ENCODE measurements at regions not wholly inside any gene's neighbourhood (a gene's known extent, or its start where the extent isn't known, plus 50 kb on each side); places are given as distances from the start of the nearest gene placed in this dataset.
"Not testable (repeated sequence)": the region's sequence is repeated elsewhere in the genome, so short reads cannot be mapped to it uniquely, and the experiment has no call there.

DNA sequence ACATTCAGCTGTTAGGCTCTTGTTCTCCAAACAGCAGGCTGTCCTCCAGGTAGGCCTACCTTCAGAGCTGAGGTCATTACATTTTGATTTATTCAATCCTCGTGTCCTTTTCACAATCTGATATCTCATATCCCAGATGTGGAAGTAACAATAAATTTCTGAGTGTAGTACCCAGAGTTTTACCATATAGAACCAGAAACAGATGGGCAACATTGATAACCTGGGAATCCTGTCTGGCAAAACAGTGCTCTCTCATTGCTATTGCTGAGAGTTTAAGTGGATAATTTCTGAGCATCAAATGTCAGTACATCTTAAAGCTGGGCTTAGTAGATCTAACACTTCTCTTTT is 1007.8 kb downstream of the REEP3 start:
- no peak overlapping the region for H3K4me3 ChIP-seq (ENCODE audit: low read depth, low read length)
- no peak for DNase-seq (ENCODE audit: low read depth)

DNA sequence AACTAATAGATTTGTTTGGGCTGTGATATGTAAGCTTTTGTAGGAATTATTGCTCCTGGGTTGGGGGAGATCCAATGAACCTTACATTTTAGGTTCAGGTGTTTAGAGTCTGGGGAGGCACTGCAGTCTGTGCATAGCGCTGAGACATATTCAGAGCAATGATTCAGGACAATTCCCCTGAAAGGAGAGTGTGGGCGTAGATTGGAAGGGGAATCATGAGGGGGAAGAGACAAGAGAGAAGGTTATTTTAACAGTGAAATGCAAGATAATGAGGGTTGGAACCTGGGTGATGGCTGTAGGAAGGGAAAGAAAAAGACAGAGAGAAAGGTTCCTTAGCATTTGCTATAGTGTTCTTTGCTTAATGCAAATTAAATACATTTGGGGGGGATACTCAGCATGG is 1013.4 kb downstream of the REEP3 start:
- no peak overlapping the region for H3K4me3 ChIP-seq (ENCODE audit: low read depth, low read length)
- no peak for DNase-seq (ENCODE audit: low read depth)

DNA sequence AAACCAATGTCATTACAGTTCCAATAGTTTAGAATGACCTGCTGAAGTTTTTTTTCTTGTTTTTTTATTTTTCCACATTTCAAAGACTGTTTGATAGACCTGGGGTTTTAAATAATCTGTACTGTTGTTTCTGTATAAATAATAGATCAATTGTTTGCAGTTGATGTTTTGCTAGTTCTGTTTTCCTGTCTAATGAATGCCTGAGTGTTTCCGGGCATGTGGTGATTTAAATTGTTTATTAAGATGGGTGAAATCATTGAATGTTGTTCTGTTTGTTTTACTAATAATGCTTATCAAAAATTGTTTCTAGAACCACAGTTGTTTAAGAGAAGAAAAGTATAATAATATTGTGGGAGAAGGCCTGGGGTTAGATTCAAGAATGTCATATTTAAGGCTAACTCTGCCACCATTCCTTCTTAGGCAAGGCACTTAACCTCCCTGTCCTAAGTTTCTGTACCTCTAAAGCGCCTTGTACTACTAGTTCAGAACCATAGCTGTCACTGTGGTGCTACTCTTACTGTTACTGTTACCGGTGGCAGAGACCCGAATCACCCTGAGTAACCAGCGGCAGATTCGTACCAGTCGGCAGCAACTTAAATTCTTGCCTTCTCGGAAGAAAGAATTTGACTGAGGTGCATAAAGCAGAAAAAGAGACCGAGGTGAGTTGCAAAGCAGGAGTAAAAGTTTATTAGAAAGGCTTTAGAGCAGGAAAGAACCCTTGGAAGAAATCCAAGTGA is 1014.1 kb downstream of the REEP3 start:
- H3K4me3 ChIP-seq (ENCODE audit: low read depth, low read length), result no peak overlapping the region
- DNase-seq (ENCODE audit: low read depth), result no peak

DNA sequence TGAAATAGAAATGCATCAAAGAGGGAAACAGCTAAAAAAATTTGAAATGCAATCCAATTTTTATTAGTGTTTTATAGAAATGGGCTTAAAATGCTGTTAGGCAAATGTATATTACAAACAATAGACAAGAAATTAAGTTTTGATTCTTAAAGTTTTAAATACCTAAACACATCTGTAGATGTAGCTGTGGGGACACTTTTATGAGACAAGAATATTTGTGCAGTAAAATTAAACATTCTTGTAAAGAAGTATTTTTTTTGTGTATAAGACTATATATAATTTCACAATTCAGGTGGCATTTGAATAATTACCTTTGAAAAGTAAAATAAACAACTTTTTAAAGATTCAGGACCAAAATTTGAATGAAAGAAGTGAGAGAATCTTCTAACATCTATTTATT is 1015.9 kb downstream of the REEP3 start:
- no peak overlapping the region for H3K4me3 ChIP-seq (ENCODE audit: low read depth, low read length)
- no peak for DNase-seq (ENCODE audit: low read depth)

DNA sequence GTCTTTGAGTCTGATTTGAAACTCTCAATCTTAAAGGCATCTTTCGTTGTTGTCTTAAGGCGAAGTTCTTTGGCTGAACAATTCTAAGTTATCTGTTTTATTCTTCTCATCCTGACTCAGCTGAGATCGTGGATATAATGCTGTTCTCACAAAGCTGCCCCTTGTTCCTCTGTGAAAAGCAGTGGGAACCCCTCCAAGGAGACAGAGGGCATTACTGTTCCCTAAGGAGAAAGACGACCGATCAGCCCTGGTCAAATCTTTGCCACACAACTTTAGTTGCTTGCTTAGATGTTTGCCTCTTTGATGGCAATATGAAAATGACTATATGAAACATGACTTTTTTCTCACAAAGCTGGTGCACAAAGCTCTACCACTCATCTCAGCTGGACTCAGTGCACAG is 1016.7 kb downstream of the REEP3 start:
- no peak overlapping the region for H3K4me3 ChIP-seq (ENCODE audit: low read depth, low read length)
- no peak for DNase-seq (ENCODE audit: low read depth)

DNA sequence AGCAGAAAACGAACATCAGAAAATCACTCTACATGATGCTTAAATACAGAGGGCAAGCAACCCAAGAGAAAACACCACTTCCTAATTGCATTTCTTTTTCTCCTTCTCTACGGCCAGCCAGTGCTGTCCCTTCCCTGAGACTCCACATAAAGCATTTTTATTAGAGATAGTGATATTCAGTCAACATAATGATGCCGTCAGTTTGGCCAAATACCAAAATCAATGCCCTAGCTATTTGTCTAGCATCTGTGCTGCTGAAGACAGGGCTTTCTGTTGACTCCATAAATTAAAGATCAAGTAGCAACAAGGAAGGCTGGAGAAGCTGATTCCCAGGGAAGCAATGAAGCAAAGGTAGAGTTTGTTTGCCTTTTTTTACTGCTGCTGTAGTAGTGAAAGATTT is 1024.9 kb downstream of the REEP3 start:
- DNase-seq (ENCODE audit: low read depth), result no peak
- H3K4me3 ChIP-seq (ENCODE audit: low read depth, low read length), result no peak overlapping the region

DNA sequence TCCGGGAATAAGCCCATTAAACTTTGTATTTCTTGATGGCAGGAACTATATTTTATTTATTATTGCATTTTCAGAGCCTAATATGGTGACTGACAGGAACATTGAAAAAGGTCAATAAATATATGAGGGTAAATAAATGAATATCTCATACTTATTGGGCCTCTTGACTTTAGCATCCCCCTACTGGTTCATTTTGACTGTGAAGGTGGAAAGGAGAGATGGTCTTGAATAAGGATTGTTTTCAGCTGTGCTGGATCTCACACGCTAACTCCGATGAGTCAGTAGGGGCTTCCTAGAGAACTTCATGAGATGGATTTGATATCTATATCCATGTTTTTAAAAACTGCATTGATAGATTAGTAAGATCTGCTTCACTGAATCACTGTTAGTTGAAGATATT is 1026.0 kb downstream of the REEP3 start:
- no peak overlapping the region for H3K4me3 ChIP-seq (ENCODE audit: low read depth, low read length)
- no peak for DNase-seq (ENCODE audit: low read depth)

DNA sequence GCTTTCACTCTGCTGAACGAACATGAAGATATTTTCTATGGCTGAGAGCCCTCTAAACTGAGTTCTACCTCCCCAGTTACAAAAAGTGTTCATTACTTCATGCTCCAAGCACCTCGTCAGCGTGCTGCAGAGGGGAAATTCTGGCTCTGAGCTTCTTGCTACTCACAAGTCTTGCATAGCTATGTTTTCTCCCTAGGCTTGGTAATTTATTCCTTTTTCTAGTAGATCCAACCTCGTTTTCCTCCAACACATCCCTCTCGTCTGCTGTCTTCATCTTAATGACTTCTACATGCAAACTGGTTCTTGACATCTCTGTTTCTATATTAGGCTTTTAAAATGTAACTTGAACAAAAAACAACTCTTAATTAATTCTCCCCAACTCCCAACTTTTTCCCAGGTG is 1034.5 kb downstream of the REEP3 start:
- H3K4me3 ChIP-seq (ENCODE audit: low read depth, low read length), result no peak overlapping the region
- no peak for DNase-seq (ENCODE audit: low read depth)

DNA sequence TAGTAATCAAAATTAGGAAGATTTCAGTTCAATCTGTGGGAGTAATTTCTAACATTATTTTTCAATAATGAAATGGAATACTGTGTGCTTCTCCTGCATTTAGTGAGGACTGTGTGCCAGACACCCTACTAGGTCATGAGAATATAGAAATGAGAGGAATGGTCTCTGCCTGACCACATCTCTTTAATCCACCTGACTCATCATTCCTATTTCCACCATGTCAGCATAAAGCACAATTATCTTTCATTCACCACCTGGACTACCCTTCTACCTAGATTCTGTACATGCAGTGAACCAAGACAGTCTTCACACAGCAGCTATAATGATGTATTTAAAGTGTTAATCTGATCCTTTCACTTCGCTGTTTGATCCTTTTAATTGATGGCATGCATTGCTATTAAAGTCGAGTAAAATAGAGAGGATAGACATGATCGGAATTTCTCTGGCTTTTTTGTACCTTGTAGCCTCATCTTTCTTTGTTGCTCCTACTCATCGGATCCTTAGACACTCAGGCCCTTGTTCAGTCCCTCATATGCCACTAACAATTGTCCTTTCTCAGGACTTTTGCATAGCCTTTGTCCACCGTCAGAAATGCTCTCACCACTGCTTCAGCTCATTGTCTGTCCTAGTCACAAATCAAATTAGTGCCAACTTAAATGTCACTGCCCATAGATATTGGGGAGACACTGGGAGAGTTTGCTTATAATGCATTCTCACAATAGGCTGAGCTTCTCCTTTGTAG is 1037.1 kb downstream of the REEP3 start:
- no peak for DNase-seq (ENCODE audit: low read depth)
- H3K4me3 ChIP-seq (ENCODE audit: low read depth, low read length), result no peak overlapping the region

DNA sequence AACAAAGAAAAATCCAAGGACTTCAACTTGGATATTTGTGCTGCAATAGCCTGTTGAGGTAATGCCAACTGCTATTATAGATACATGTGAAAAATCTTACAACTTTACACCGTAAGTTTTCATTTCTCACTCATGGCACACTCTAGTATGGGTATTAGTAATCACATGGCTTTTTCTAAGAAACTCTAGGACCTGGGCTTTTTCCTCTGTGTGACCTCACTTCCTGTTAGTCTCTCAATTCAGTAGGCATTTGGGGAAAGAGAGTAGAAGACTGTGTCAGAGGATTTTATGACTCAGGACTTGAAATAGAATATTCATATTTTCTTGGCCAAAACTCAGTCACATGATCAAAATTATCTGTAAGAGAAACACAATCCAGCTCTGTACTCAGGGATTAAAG is 1049.9 kb downstream of the REEP3 start:
- H3K4me3 ChIP-seq (ENCODE audit: low read depth, low read length), result no peak overlapping the region
- DNase-seq (ENCODE audit: low read depth), result no peak

DNA sequence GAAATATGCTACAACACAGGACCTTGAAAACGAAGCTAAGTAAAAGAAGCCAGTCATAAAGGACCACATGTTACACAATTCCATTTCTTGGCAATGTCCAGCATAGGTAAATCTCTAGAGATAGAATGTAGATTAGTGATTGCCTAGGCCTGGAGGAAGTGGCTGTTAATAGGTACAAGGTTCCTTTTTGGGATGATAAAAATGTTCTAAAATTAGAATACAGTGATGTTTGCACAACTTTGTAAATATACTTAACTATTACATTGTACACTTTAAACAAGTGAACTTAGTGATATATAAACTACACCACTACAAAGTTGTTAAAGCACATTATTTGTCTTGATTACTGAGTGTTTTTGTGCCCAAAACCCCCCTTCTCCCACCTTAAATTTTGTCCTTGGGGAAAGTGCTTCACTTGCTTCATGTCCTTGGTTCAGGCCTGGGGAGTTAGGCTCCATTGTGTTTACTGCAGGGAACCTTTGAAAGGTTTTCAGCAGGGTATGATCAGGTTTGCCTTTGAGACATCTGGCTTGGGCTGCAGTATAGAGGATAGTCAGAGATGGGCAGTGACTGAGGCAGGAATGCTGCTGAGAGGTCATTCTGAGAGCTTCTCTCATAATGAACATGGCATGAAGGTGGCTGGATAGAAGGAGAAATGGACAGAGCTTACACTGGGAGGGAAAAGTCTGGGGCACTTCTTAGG is 1052.6 kb downstream of the REEP3 start:
- DNase-seq (ENCODE audit: low read depth), result no peak
- H3K4me3 ChIP-seq (ENCODE audit: low read depth, low read length), result no peak overlapping the region

DNA sequence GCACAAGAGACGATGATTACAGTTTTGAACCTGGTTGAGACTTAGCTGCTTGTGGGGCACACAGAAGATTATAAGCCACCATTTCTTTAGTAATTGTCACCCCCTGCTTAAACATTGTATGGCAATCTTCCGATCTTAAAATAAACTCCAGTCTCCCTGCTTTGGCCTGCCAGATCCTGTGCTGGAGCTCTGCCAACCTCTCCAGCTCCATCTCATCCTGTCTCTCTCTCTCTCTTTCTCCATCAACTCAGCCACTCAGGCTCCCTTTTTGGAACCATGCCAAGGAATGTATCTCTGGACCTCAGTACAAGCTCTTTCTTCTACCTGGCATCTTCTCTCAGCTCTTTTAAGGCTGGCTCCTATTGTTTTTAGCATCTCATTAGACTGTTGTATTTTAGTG is 1053.2 kb downstream of the REEP3 start:
- H3K4me3 ChIP-seq (ENCODE audit: low read depth, low read length), result no peak overlapping the region
- no peak for DNase-seq (ENCODE audit: low read depth)

DNA sequence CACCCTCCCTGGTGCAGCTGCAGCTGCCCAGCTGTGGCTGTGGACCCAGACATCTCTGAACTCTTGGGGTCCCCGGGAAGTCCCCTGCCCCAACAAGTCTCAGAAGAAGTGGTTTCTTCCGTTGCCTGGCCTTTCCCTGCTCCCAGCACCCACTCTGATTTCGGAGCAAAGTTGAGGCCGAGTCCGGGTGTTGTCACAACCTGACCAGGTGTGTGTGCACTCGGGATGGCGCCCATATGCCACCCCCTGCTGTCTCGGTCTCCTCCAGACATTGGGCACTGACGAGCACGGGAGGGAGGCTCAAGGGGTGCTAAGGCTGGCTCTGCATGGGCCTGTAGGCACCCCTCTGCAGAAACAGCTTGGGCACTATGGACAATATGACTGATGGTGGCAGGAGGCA is 1055.3 kb downstream of the REEP3 start:
- no peak overlapping the region for H3K4me3 ChIP-seq (ENCODE audit: low read depth, low read length)
- no peak for DNase-seq (ENCODE audit: low read depth)

DNA sequence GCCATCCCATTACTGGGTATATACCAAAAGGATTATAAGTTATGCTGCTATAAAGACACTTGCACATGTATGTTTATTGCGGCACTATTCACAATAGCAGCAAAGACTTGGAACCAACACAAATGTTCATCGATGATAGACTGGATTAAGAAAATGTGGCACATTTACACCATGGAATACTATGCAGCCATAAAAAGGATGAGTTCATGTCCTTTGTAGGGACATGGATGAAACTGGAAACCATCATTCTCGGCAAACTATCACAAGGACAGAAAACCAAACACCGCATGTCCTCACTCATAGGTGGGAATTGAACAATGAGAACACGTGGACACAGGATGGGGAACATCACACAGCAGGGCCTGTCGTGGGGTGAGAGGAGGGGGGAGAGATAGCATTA is 1057.6 kb downstream of the REEP3 start:
- DNase-seq (ENCODE audit: low read depth); H3K4me3 ChIP-seq (ENCODE audit: low read depth, low read length): not testable (repeated sequence)

DNA sequence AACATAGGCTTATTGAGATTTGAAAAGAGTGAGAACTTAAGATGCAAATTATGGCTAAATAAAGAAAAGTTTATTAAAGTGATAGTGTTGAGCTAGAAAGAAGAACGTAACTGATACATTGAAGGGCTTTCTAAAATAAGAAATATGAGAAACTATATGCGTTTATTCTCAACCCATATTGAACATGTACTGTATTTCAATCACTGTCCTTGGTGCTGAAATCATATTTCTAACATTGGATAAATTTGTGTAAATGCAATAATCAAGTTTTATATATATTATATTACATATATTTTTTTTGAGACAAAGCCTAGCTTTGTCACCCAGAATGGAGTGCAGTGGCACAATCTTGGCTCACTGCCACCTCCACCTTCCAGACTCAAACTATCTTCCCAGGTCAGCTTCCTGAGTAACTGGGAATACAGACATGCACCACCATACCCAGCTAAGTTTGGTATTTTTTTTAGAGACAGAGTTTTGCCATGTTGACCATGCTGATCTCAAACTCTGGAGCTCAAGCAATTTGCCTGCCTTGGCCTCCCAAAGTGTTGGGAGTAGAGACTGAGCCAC is 1065.8 kb downstream of the REEP3 start:
- no peak overlapping the region for H3K4me3 ChIP-seq (ENCODE audit: low read depth, low read length)
- no peak for DNase-seq (ENCODE audit: low read depth)

DNA sequence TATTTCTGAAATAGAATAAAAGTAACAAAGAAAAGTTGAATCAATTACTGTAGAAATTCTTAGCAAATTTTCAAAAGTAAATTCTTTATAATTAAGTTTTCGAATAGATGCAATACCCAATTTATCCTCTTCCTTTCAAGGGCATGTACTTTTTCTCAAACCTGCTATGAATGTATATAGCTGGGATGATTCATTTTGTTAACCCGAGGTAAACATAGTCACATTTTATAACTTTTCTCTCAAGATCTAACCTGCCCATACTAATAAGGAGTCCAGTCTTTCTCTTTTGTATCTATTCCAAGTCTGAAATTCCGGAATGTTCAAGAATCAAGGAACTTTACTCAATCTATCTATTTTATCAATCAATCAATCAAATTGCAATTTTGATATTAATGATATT is 1072.9 kb downstream of the REEP3 start:
- H3K4me3 ChIP-seq (ENCODE audit: low read depth, low read length), result no peak overlapping the region
- no peak for DNase-seq (ENCODE audit: low read depth)

DNA sequence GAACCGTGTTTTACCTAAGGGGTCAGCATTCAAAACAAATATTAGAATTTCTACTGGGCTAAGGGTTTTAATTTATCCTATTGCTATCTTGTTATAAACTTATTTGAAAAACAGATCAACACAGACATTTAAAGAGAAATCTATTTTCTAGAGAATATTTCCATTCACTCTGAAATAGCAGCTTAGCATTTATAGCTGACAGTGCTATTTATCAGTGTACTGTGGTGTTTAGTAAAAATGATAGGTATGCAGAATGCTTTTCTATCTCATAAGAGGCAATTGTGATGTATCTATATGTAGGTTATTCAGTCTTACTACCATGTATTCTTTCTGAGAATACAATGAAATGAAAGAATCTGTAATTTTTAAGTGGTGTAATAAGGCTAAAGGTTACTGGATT is 1077.4 kb downstream of the REEP3 start:
- no peak for DNase-seq (ENCODE audit: low read depth)
- no peak overlapping the region for H3K4me3 ChIP-seq (ENCODE audit: low read depth, low read length)

DNA sequence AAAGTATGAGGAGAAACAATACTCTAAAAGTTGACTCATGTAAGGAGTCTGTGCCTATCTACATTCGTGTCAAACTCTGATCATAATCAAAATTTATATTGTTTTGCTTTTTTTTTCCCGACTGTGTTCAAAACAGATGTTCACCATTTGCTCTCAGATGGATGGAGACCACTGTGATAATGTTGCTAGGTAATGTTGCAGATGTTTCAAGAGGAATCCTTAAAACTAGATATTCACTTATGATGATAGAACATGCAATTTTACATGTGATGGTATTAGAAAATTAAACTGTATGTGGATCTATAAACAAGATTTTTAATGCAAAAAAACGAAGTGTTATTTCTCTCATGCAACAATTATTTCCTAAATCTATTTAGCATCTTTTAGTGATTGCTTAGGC is 1080.1 kb downstream of the REEP3 start:
- H3K4me3 ChIP-seq (ENCODE audit: low read depth, low read length), result no peak overlapping the region
- DNase-seq (ENCODE audit: low read depth), result no peak

DNA sequence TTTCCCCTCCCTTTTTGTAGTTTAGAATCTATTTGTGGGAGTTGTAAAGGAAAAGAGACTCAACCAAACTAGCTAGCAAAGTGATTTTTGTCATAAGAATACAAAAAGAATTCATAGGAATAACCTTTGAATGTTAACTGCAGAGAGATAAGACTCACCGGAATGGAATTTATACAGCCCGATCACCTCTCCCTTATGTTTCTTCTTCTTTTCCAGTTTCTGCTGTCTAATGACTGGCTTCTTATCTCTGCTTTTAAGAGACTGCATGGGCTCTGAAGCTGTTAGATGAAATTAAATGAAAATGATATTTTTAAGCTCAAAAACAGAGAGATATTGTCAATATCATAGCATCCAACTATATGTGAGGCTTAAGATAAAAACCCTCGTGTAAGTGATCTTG is 1095.9 kb downstream of the REEP3 start:
- DNase-seq (ENCODE audit: low read depth), result no peak
- H3K4me3 ChIP-seq (ENCODE audit: low read depth, low read length), result no peak overlapping the region

DNA sequence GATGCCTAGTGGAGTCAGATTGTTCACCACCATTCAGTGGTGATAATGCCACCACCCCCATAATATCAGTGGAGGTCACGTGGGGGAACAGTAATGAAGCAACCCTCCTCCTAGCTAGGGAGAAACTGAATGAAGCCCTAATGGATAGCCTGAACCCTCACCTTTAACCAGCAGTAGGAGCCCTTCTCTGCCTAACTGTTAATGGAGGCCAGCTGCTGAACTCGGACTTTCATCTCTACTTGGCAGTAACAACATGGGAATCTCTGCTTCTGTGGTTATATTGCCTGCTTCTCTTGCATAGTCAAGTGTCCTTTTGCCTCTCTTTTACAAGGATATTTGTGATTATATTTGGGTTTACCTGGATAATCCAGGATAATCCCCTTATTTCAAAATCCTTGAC is 1097.9 kb downstream of the REEP3 start:
- no peak for DNase-seq (ENCODE audit: low read depth)
- H3K4me3 ChIP-seq (ENCODE audit: low read depth, low read length), result no peak overlapping the region

DNA sequence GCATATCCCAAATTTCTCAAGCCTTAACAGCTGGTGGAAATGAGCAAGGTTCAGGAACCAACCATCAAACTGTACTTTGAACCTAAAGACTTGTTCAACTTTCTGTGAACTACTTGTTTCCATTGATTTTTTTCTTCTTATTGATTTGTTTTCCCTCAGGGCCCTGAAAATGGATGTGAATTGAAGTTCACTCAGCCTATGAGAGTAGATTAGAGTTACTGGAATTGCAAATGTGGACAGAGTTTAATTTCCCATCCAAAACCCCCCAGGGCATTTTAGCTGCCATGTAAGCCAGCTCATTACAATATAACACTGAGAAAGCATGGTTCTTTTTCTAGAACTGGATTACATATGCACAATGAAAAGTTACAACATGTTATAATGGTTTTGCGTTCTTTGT is 1105.7 kb downstream of the REEP3 start:
- no peak for DNase-seq (ENCODE audit: low read depth)

More for the DNA sequence above, 1105.7 kb downstream of the REEP3 start:
- H3K4me3 ChIP-seq (ENCODE audit: low read depth, low read length), result no peak overlapping the region

Data from skeletal muscle cell (primary cell).